ENCODE measurements at regions not wholly inside any gene's neighbourhood (a gene's known extent, or its start where the extent isn't known, plus 50 kb on each side); places are given as distances from the start of the nearest gene placed in this dataset.
"Not testable (repeated sequence)": the region's sequence is repeated elsewhere in the genome, so short reads cannot be mapped to it uniquely, and the experiment has no call there.

- not testable (repeated sequence) for DNase-seq (ENCODE audit: extremely low spot score in 2 of 2)
These were observed 112.5 kb upstream of the ZNF469 start for GRCh38 chr16:88270171-88270790.

GRCh38 chr16:88271296-88271695 lies 111.5 kb upstream of the ZNF469 start:
- H3K27me3 ChIP-seq; H3K27ac ChIP-seq; DNase-seq (ENCODE audit: extremely low spot score in 2 of 2); H3K4me3 ChIP-seq; H3K9me3 ChIP-seq; H3K36me3 ChIP-seq; intact Hi-C loops (cut with DNase I): not testable (repeated sequence)
- H3K4me1 ChIP-seq = peaks cover 11% of the 10 kb centered on the region

More at GRCh38 chr16:88270171-88270790, 112.5 kb upstream of the ZNF469 start:
- H3K9me3 ChIP-seq; H3K36me3 ChIP-seq; intact Hi-C loops (cut with DNase I); H3K4me3 ChIP-seq; H3K27me3 ChIP-seq; H3K27ac ChIP-seq: not testable (repeated sequence)
- peaks cover 19% of the 10 kb centered on the region for H3K4me1 ChIP-seq

- H3K36me3 ChIP-seq; H3K27ac ChIP-seq; H3K27me3 ChIP-seq; intact Hi-C loops (cut with DNase I); H3K9me3 ChIP-seq; DNase-seq (ENCODE audit: extremely low spot score in 2 of 2); H3K4me3 ChIP-seq: not testable (repeated sequence)
- peaks cover 11% of the 10 kb centered on the region for H3K4me1 ChIP-seq
These were observed 111.0 kb upstream of the ZNF469 start for GRCh38 chr16:88271776-88272175.

GRCh38 chr16:88272437-88272836 lies 110.3 kb upstream of the ZNF469 start:
- H3K9me3 ChIP-seq; DNase-seq (ENCODE audit: extremely low spot score in 2 of 2); H3K27ac ChIP-seq; H3K27me3 ChIP-seq; H3K36me3 ChIP-seq; intact Hi-C loops (cut with DNase I); H3K4me3 ChIP-seq: not testable (repeated sequence)
- H3K4me1 ChIP-seq = peaks cover 11% of the 10 kb centered on the region

- intact Hi-C loops (cut with DNase I); DNase-seq (ENCODE audit: extremely low spot score in 2 of 2); H3K36me3 ChIP-seq; H3K9me3 ChIP-seq; H3K27me3 ChIP-seq; H3K4me3 ChIP-seq: not testable (repeated sequence)
- peak in 1 of 2 donors; percentile 62 for TF ChIP-seq POLR2AphosphoS5 (IDR thresholded peaks at IDR 0.05; ENCODE audit: insufficient read depth in 1 of 2, low read depth in 1 of 2)
- Histone ChIP-seq H3K27ac (peak overlapping the region; percentile 70), H3K4me1 (peaks cover 11% of the 10 kb centered on the region)
These were observed 108.5 kb upstream of the ZNF469 start for GRCh38 chr16:88274126-88274750.

- no peak for DNase-seq (ENCODE audit: extremely low spot score in 2 of 2)
- H3K27ac ChIP-seq = peak overlapping the region; percentile 70
- intact Hi-C loops (cut with DNase I) = no loop called here
- H3K4me3 ChIP-seq = no peak overlapping the region
- TF ChIP-seq CTCF (IDR thresholded peaks at IDR 0.05) = no peak
- no peak for TF ChIP-seq POLR2AphosphoS5 (IDR thresholded peaks at IDR 0.05; ENCODE audit: insufficient read depth in 1 of 2, low read depth in 1 of 2)
- no peak for TF ChIP-seq POLR2A (IDR thresholded peaks at IDR 0.05)
- H3K27me3 ChIP-seq = no peaks in the 10 kb centered on the region
- H3K4me1 ChIP-seq = peaks cover 11% of the 10 kb centered on the region
- H3K36me3 ChIP-seq = no peaks in the 10 kb centered on the region
- no peaks in the 10 kb centered on the region for H3K9me3 ChIP-seq
These were observed 107.9 kb upstream of the ZNF469 start for GRCh38 chr16:88274847-88275246.

GRCh38 chr16:88275336-88276122 lies 107.2 kb upstream of the ZNF469 start:
- intact Hi-C loops (cut with DNase I); H3K9me3 ChIP-seq; H3K4me3 ChIP-seq; H3K27me3 ChIP-seq; H3K36me3 ChIP-seq; DNase-seq (ENCODE audit: extremely low spot score in 2 of 2): not testable (repeated sequence)
- H3K4me1 ChIP-seq = peaks cover 11% of the 10 kb centered on the region
- H3K27ac ChIP-seq = peak overlapping the region; percentile 70

GRCh38 chr16:88276123-88276588 lies 106.6 kb upstream of the ZNF469 start:
- H3K9me3 ChIP-seq; DNase-seq (ENCODE audit: extremely low spot score in 2 of 2); intact Hi-C loops (cut with DNase I); H3K36me3 ChIP-seq; H3K27ac ChIP-seq; H3K27me3 ChIP-seq; H3K4me3 ChIP-seq: not testable (repeated sequence)
- peaks cover 11% of the 10 kb centered on the region for H3K4me1 ChIP-seq

Measured in vagina (tissue), 2 donors.